Breast epithelium (tissue), 4 donors: ENCODE measurements at regions not wholly inside any gene's neighbourhood (a gene's known extent, or its start where the extent isn't known, plus 50 kb on each side); places are given as distances from the start of the nearest gene placed in this dataset.

Experiments
- DNase-seq, 2 donors: peaks; one replicate each; pipeline ENCODE4 v3.0.0-alpha.2; 2019; ENCODE audit warnings: low spot score in 2 of 2
- H3K27ac ChIP-seq, 2 donors: fragments of 200-600 bp; sonication (generic) in 1 of 2; one replicate each; pipeline ENCODE4 v1.5.1; 2016 to 2019; ENCODE audit warnings: mild to moderate bottlenecking in 1 of 2
- H3K27me3 ChIP-seq, 2 donors: fragments of 200-600 bp; sonication (generic) in 1 of 2; one replicate each; pipeline versions ENCODE4 v1.5.1 to v1.6.0; 2017 to 2019; ENCODE audit warnings: control low read depth in 1 of 2, mild to moderate bottlenecking in 1 of 2
- H3K36me3 ChIP-seq: fragments of 200-600 bp; one replicate; pipeline ENCODE4 v1.5.1; 2019
- H3K4me1 ChIP-seq, 2 donors: fragments of 200-600 bp; sonication (generic); one replicate each; pipeline ENCODE4 v1.5.1; 2016 to 2019; ENCODE audit warnings: control low read depth in 1 of 2
- H3K4me3 ChIP-seq, 3 donors: fragments of 200-600 bp; sonication (generic); 1 replicate in 2 of 3; 2 replicates in 1 of 3; pipeline ENCODE4 v1.5.1; 2016 to 2019; ENCODE audit warnings: mild to moderate bottlenecking in 3 of 3, moderate library complexity in 2 of 3
- H3K9me3 ChIP-seq, 2 donors: fragments of 200-600 bp; sonication (generic) in 1 of 2; one replicate each; pipeline ENCODE4 v1.5.1; 2016 to 2019; ENCODE audit warnings: control low read depth in 1 of 2
- CTCF ChIP-seq, 3 donors: fragments of 450-650 bp; IDR thresholded peaks; one replicate each; pipeline ENCODE4 v1.5.1; 2016 to 2017; ENCODE audit warnings: antibody characterized with exemption in 3 of 3, mild to moderate bottlenecking in 3 of 3, moderate library complexity in 3 of 3
- POLR2A ChIP-seq: fragments of 450-650 bp; IDR thresholded peaks from one replicate; pipeline ENCODE4 v1.6.1; 2016; ENCODE audit warnings: antibody characterized with exemption, mild to moderate bottlenecking, moderate library complexity
- POLR2AphosphoS5 ChIP-seq, 3 donors: sonication (generic); formaldehyde crosslinking; IDR thresholded peaks; one replicate each; pipeline ENCODE4 v1.6.1; 2017; ENCODE audit warnings: antibody characterized with exemption in 3 of 3
- intact Hi-C: fragments of 100-400 bp; cut with DNase I; formaldehyde crosslinking; loops from one replicate; pipeline ENCODE4 v1.15.1; 2023; ENCODE audit warnings: low total_unique reads

DNA sequence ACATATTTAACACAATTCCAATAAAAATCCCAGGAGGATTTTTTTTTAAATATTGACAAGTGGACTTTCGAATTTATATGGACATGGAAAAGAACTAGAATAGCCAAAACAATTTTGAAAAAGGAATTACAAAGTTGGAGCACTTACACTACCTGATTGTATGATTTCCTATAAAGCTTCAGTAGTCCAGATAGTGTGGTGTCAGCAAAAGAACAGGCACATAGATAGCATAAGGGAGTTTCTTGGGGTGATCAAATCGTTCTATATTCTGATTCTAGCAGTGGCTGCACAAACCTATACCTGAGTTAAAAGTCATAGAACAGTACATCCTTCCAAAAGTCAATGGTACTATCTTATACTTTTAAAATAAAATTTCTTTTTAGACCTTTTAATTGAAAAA lies 66.4 kb upstream of the CES5A start:
- intact Hi-C loops: loop anchor here (10.0 kb wide), 1 partner anchor 373 kb away; no protein-coding TSS in a partner anchor
- no peaks in the 10 kb centered on the region for H3K27me3 ChIP-seq
- TF ChIP-seq POLR2AphosphoS5 (IDR thresholded peaks at IDR 0.05) (no peak), POLR2A (no peak), CTCF (IDR thresholded peaks at IDR 0.05) (no peak)
- DNase-seq: no peak
- no peaks in the 10 kb centered on the region for H3K36me3 ChIP-seq
- no peak overlapping the region for H3K4me3 ChIP-seq
- H3K27ac ChIP-seq: no peak overlapping the region
- H3K4me1 ChIP-seq: no peaks in the 10 kb centered on the region
- H3K9me3 ChIP-seq: no peaks in the 10 kb centered on the region

DNA sequence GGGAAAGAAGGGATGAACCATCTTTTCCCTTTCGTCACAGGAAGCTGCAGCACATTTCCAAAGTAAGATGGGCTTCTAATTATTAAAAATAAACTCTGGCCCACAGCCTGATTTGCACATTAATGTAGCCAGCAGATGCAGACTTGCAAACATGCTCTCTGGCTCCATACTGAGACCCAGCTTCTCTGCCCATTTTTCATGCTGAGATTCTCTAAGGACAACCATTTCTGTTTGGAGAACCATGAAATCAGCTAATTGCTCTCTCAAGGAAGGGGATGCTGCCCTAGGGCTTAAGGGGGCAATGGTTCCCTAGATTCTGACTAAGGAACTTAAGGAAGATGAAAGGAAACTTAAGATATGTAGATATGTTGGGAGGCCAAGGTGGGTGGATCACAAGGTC lies 63.0 kb upstream of the CES5A start:
- Histone ChIP-seq H3K36me3 (no peaks in the 10 kb centered on the region), H3K9me3 (no peaks in the 10 kb centered on the region), H3K27me3 (no peaks in the 10 kb centered on the region), H3K4me1 (no peaks in the 10 kb centered on the region), H3K4me3 (no peak overlapping the region), H3K27ac (no peak overlapping the region)
- intact Hi-C loops: no loop called here
- TF ChIP-seq CTCF (IDR thresholded peaks at IDR 0.05): no peak
- TF ChIP-seq POLR2AphosphoS5 (IDR thresholded peaks at IDR 0.05): no peak
- TF ChIP-seq POLR2A: no peak
- DNase-seq: no peak

GRCh38 chr16:55933038-55933437 lies 57.9 kb upstream of the CES5A start:
- H3K4me1 ChIP-seq: no peaks in the 10 kb centered on the region
- no peak overlapping the region for H3K27ac ChIP-seq
- no peaks in the 10 kb centered on the region for H3K36me3 ChIP-seq
- no peak overlapping the region for H3K4me3 ChIP-seq
- DNase-seq: no peak
- intact Hi-C loops: no loop called here
- no peak for TF ChIP-seq POLR2AphosphoS5 (IDR thresholded peaks at IDR 0.05)
- TF ChIP-seq CTCF (IDR thresholded peaks at IDR 0.05): no peak
- no peak for TF ChIP-seq POLR2A
- no peaks in the 10 kb centered on the region for H3K9me3 ChIP-seq
- H3K27me3 ChIP-seq: no peaks in the 10 kb centered on the region

- Histone ChIP-seq H3K36me3 (no peaks in the 10 kb centered on the region), H3K27ac (no peak overlapping the region), H3K4me3 (no peak overlapping the region), H3K9me3 (no peaks in the 10 kb centered on the region), H3K27me3 (no peaks in the 10 kb centered on the region), H3K4me1 (no peaks in the 10 kb centered on the region)
- TF ChIP-seq CTCF (IDR thresholded peaks at IDR 0.05): no peak
- TF ChIP-seq POLR2A: no peak
- TF ChIP-seq POLR2AphosphoS5 (IDR thresholded peaks at IDR 0.05): no peak
- intact Hi-C loops: no loop called here
- DNase-seq: no peak
Observed at GRCh38 chr16:55930036-55930435, 54.9 kb upstream of the CES5A start.

GRCh38 chr16:55929181-55929580 lies 54.0 kb upstream of the CES5A start:
- Histone ChIP-seq H3K27me3 (no peaks in the 10 kb centered on the region), H3K27ac (no peak overlapping the region), H3K36me3 (no peaks in the 10 kb centered on the region), H3K9me3 (no peaks in the 10 kb centered on the region), H3K4me3 (no peak overlapping the region), H3K4me1 (no peaks in the 10 kb centered on the region)
- intact Hi-C loops: no loop called here
- no peak for DNase-seq
- TF ChIP-seq CTCF (IDR thresholded peaks at IDR 0.05) (no peak), POLR2AphosphoS5 (IDR thresholded peaks at IDR 0.05) (no peak), POLR2A (no peak)
